Mucosa of stomach (tissue), 1 donor: ENCODE measurements at regions not wholly inside any gene's neighbourhood (a gene's known extent, or its start where the extent isn't known, plus 50 kb on each side); places are given as distances from the start of the nearest gene placed in this dataset.

Experiments used
- H3K27me3 ChIP-seq: one replicate; pipeline ENCODE4 v1.7.0; 2013; ENCODE audit warnings: mild to moderate bottlenecking, low read length; ENCODE audit not compliant: control insufficient read depth, insufficient read depth
- H3K36me3 ChIP-seq: one replicate; pipeline ENCODE4 v1.7.0; 2013; ENCODE audit warnings: low read length; ENCODE audit not compliant: control insufficient read depth, insufficient read depth
- H3K4me1 ChIP-seq: one replicate; pipeline ENCODE4 v1.7.0; 2013; ENCODE audit warnings: mild to moderate bottlenecking, low read length; ENCODE audit not compliant: control insufficient read depth, insufficient read depth
- H3K4me3 ChIP-seq: one replicate; pipeline ENCODE4 v1.7.0; 2013; ENCODE audit warnings: low read length
- H3K9ac ChIP-seq: one replicate; pipeline ENCODE4 v1.7.0; 2013; ENCODE audit warnings: mild to moderate bottlenecking, low read length, moderate library complexity
- H3K9me3 ChIP-seq: one replicate; pipeline ENCODE4 v1.7.0; 2013; ENCODE audit warnings: mild to moderate bottlenecking, low read length, moderate library complexity; ENCODE audit not compliant: control insufficient read depth
- donor health status: Pancreatic carcinoma.

GRCh38 chr21:38996355-38996754, 186.9 kb downstream of the PSMG1 start:
- no peak overlapping the region for H3K4me3 ChIP-seq
- no peaks in the 10 kb centered on the region for H3K9me3 ChIP-seq
- H3K36me3 ChIP-seq: no peaks in the 10 kb centered on the region
- H3K9ac ChIP-seq: no peak overlapping the region
- H3K4me1 ChIP-seq: peaks cover 7% of the 10 kb centered on the region
- no peaks in the 10 kb centered on the region for H3K27me3 ChIP-seq

GRCh38 chr21:38995731-38996130, 187.5 kb downstream of the PSMG1 start:
- no peaks in the 10 kb centered on the region for H3K27me3 ChIP-seq
- H3K4me3 ChIP-seq: no peak overlapping the region
- H3K36me3 ChIP-seq: no peaks in the 10 kb centered on the region
- no peaks in the 10 kb centered on the region for H3K9me3 ChIP-seq
- H3K9ac ChIP-seq: no peak overlapping the region
- peaks cover 7% of the 10 kb centered on the region for H3K4me1 ChIP-seq

GRCh38 chr21:38995071-38995669, 188.1 kb downstream of the PSMG1 start:
- Histone ChIP-seq H3K4me1 (peaks cover 11% of the 10 kb centered on the region), H3K4me3 (no peak overlapping the region), H3K27me3 (peaks cover 3% of the 10 kb centered on the region), H3K9ac (no peak overlapping the region), H3K36me3 (no peaks in the 10 kb centered on the region), H3K9me3 (no peaks in the 10 kb centered on the region)

GRCh38 chr21:38994042-38994441, 188.3 kb downstream of the ETS2 start:
- no peak overlapping the region for H3K4me3 ChIP-seq

GRCh38 chr21:38993561-38993960, 187.8 kb downstream of the ETS2 start:
- H3K27me3 ChIP-seq: peaks cover 17% of the 10 kb centered on the region
- no peak overlapping the region for H3K4me3 ChIP-seq
- H3K9me3 ChIP-seq: no peaks in the 10 kb centered on the region
- no peak overlapping the region for H3K9ac ChIP-seq
- H3K4me1 ChIP-seq: peaks cover 17% of the 10 kb centered on the region
- no peaks in the 10 kb centered on the region for H3K36me3 ChIP-seq

More at GRCh38 chr21:38994042-38994441, 188.3 kb downstream of the ETS2 start:
- Histone ChIP-seq H3K9me3 (no peaks in the 10 kb centered on the region), H3K9ac (no peak overlapping the region), H3K36me3 (no peaks in the 10 kb centered on the region), H3K4me1 (peaks cover 17% of the 10 kb centered on the region), H3K27me3 (peaks cover 13% of the 10 kb centered on the region)

- H3K36me3 ChIP-seq: no peaks in the 10 kb centered on the region
- no peaks in the 10 kb centered on the region for H3K9me3 ChIP-seq
- H3K9ac ChIP-seq: no peak overlapping the region
- peaks cover 17% of the 10 kb centered on the region for H3K4me1 ChIP-seq
- no peak overlapping the region for H3K4me3 ChIP-seq
- peaks cover 17% of the 10 kb centered on the region for H3K27me3 ChIP-seq
Observed at GRCh38 chr21:38992737-38993136, 187.0 kb downstream of the ETS2 start.

GRCh38 chr21:38990424-38990794, 184.7 kb downstream of the ETS2 start:
- no peak overlapping the region for H3K9ac ChIP-seq
- H3K27me3 ChIP-seq: peaks cover 17% of the 10 kb centered on the region
- no peaks in the 10 kb centered on the region for H3K9me3 ChIP-seq
- H3K36me3 ChIP-seq: no peaks in the 10 kb centered on the region
- peaks cover 21% of the 10 kb centered on the region for H3K4me1 ChIP-seq
- no peak overlapping the region for H3K4me3 ChIP-seq

GRCh38 chr21:38989745-38990423, 184.2 kb downstream of the ETS2 start:
- Histone ChIP-seq H3K4me3 (no peak overlapping the region), H3K27me3 (peaks cover 21% of the 10 kb centered on the region), H3K4me1 (peaks cover 24% of the 10 kb centered on the region), H3K36me3 (no peaks in the 10 kb centered on the region), H3K9me3 (no peaks in the 10 kb centered on the region), H3K9ac (no peak overlapping the region)

GRCh38 chr21:38989379-38989744, 183.6 kb downstream of the ETS2 start:
- no peaks in the 10 kb centered on the region for H3K36me3 ChIP-seq
- H3K4me3 ChIP-seq: no peak overlapping the region
- H3K4me1 ChIP-seq: peaks cover 24% of the 10 kb centered on the region
- peaks cover 21% of the 10 kb centered on the region for H3K27me3 ChIP-seq
- H3K9me3 ChIP-seq: no peaks in the 10 kb centered on the region
- no peak overlapping the region for H3K9ac ChIP-seq

- Histone ChIP-seq H3K4me3 (no peak overlapping the region), H3K9ac (no peak overlapping the region), H3K27me3 (peaks cover 21% of the 10 kb centered on the region), H3K4me1 (peaks cover 20% of the 10 kb centered on the region), H3K36me3 (no peaks in the 10 kb centered on the region), H3K9me3 (no peaks in the 10 kb centered on the region)
Observed at GRCh38 chr21:38988509-38989378, 183.0 kb downstream of the ETS2 start.

- Histone ChIP-seq H3K36me3 (no peaks in the 10 kb centered on the region), H3K4me1 (peaks cover 17% of the 10 kb centered on the region)
Observed at GRCh38 chr21:38987633-38988508, 182.1 kb downstream of the ETS2 start.

More at GRCh38 chr21:38987633-38988508, 182.1 kb downstream of the ETS2 start:
- no peak overlapping the region for H3K9ac ChIP-seq
- H3K27me3 ChIP-seq: peaks cover 21% of the 10 kb centered on the region
- no peaks in the 10 kb centered on the region for H3K9me3 ChIP-seq
- H3K4me3 ChIP-seq: no peak overlapping the region
